CD4-positive, alpha-beta T cell (primary cell): ENCODE measurements at regions not wholly inside any gene's neighbourhood (a gene's known extent, or its start where the extent isn't known, plus 50 kb on each side); places are given as distances from the start of the nearest gene placed in this dataset.

ENCODE experiments used
- ATAC-seq: fragments of 200-7000 bp; cut with Tn5 transposase; one replicate; pipeline ENCODE4 v1.10.0; 2022; ENCODE audit warnings: mild to moderate bottlenecking; ENCODE audit not compliant: poor library complexity
- CTCF ChIA-PET: fragments of 350-600 bp; sonication (Branson Sonifier 250); formaldehyde crosslinking; loops from one replicate; lab custom pipeline; 2021; ENCODE audit warnings: antibody characterized with exemption, inconsistent platforms; lab: Charles Lee
- POLR2A ChIA-PET: fragments of 350-600 bp; sonication (Branson Sonifier 250); formaldehyde crosslinking; loops from one replicate; lab custom pipeline; 2021; ENCODE audit warnings: antibody characterized with exemption, inconsistent platforms; lab: Charles Lee
- DNase-seq, 14 experiments: peaks; one replicate each; pipeline ENCODE4 v3.0.0-alpha.2; 2013 to 2020; ENCODE audit warnings: mixed read lengths in 2 of 14
- H3K27ac ChIP-seq, 2 donors: one replicate each; pipeline versions ENCODE4 v1.5.1 to v1.7.0; 2013; ENCODE audit warnings: low read length in 2 of 2, low read depth in 1 of 2, mild to moderate bottlenecking in 1 of 2
- H3K27me3 ChIP-seq, 2 experiments: 1 replicate in 1 of 2; 2 replicates in 1 of 2; pipeline versions ENCODE4 v1.6.1 to v1.7.0; 2013; ENCODE audit warnings: low read length in 2 of 2, control low read depth in 1 of 2, mild to moderate bottlenecking in 1 of 2, moderate library complexity in 1 of 2; ENCODE audit not compliant: insufficient read depth in 2 of 2, control insufficient read depth in 1 of 2
- H3K36me3 ChIP-seq: one replicate; pipeline ENCODE4 v1.6.1; 2013; ENCODE audit warnings: low read length, control low read depth; ENCODE audit not compliant: insufficient read depth
- H3K4me1 ChIP-seq: one replicate; pipeline ENCODE4 v1.6.1; 2013; ENCODE audit warnings: low read length, control low read depth; ENCODE audit not compliant: insufficient read depth
- H3K4me3 ChIP-seq: one replicate; pipeline ENCODE4 v1.5.1; 2013; ENCODE audit warnings: mild to moderate bottlenecking, low read length, moderate library complexity
- H3K9me3 ChIP-seq, 2 experiments: 1 replicate in 1 of 2; 2 replicates in 1 of 2; pipeline versions ENCODE4 v1.6.1 to v1.7.0; 2013; ENCODE audit warnings: low read length in 2 of 2, mild to moderate bottlenecking in 2 of 2, control low read depth in 1 of 2, moderate library complexity in 1 of 2; ENCODE audit not compliant: control insufficient read depth in 1 of 2, insufficient read depth in 1 of 2
- H3K27ac Mint-ChIP-seq: one replicate; pipeline ENCODE4 v1.8.0; 2020; ENCODE audit warnings: mixed read lengths
- H3K27me3 Mint-ChIP-seq: one replicate; pipeline ENCODE4 v1.8.0; 2021; ENCODE audit warnings: mixed read lengths
- H3K36me3 Mint-ChIP-seq: one replicate; pipeline ENCODE4 v1.8.0; 2021; ENCODE audit warnings: low read depth, mixed read lengths
- H3K4me1 Mint-ChIP-seq: one replicate; pipeline ENCODE4 v1.8.0; 2021; ENCODE audit warnings: low read depth, mixed read lengths
- H3K4me3 Mint-ChIP-seq: one replicate; pipeline ENCODE4 v1.8.0; 2020; ENCODE audit warnings: mild to moderate bottlenecking, mixed read lengths
- H3K9me3 Mint-ChIP-seq: one replicate; pipeline ENCODE4 v1.8.0; 2020; ENCODE audit warnings: mixed read lengths
- CTCF ChIP-seq: fragments of 200-600 bp; IDR thresholded peaks from one replicate; pipeline ENCODE4 v1.8.0; 2022; ENCODE audit warnings: antibody characterized with exemption, mild to moderate bottlenecking
- intact Hi-C, 2 experiments: fragments of 100-400 bp; cut with DNase I in 1 of 2; cut with micrococcal nuclease in 1 of 2; formaldehyde crosslinking; loops; one replicate each; pipeline versions ENCODE4 v1.15.1 to v1.9.0; 2023 to 2025; cut with DNase I, micrococcal nuclease

- no peaks in the 10 kb centered on the region for H3K36me3 Mint-ChIP-seq
- H3K27me3 ChIP-seq = peaks cover 9 to 12% of the 10 kb centered on the region in 2 experiments
- H3K9me3 ChIP-seq = peaks cover 0 to 1% of the 10 kb centered on the region in 2 experiments
- ChIA-PET POLR2A (no interaction called here), CTCF (no interaction called here)
- no peaks in the 10 kb centered on the region for H3K4me1 Mint-ChIP-seq
- ATAC-seq = no peak
- no peak for DNase-seq
- H3K4me3 Mint-ChIP-seq = no peak overlapping the region
- no peak overlapping the region for H3K27ac ChIP-seq
- no peaks in the 10 kb centered on the region for H3K36me3 ChIP-seq
- no peaks in the 10 kb centered on the region for H3K9me3 Mint-ChIP-seq
- H3K27me3 Mint-ChIP-seq = peaks cover 18% of the 10 kb centered on the region
- TF ChIP-seq CTCF = no peak
- H3K4me3 ChIP-seq = no peak overlapping the region
- H3K27ac Mint-ChIP-seq = no peak overlapping the region
- intact Hi-C loops = no loop called here
- H3K4me1 ChIP-seq = no peaks in the 10 kb centered on the region
Measured at GRCh38 chr9:84146893-84147710, 166.5 kb downstream of the RMI1 start.

GRCh38 chr9:84151236-84151635, 170.6 kb downstream of the RMI1 start:
- Mint-ChIP-seq H3K9me3 (no peaks in the 10 kb centered on the region), H3K36me3 (no peaks in the 10 kb centered on the region), H3K27ac (no peak overlapping the region), H3K27me3 (no peaks in the 10 kb centered on the region), H3K4me3 (no peak overlapping the region), H3K4me1 (no peaks in the 10 kb centered on the region)
- ChIA-PET POLR2A (interaction anchor here (0.7 kb wide), 1 partner anchor 376 kb away, joined by 4 read pairs; no protein-coding TSS in a partner anchor), CTCF (no interaction called here)
- ATAC-seq (no peak), DNase-seq (no peak)
- no peak for TF ChIP-seq CTCF
- Histone ChIP-seq H3K9me3 (no peaks in the 10 kb centered on the region), H3K36me3 (no peaks in the 10 kb centered on the region), H3K4me3 (no peak overlapping the region), H3K27me3 (no peaks in the 10 kb centered on the region), H3K4me1 (no peaks in the 10 kb centered on the region), H3K27ac (no peak overlapping the region)
- intact Hi-C loops = no loop called here

- Mint-ChIP-seq H3K9me3 (no peaks in the 10 kb centered on the region), H3K4me3 (no peak overlapping the region), H3K4me1 (no peaks in the 10 kb centered on the region), H3K27me3 (no peaks in the 10 kb centered on the region), H3K36me3 (no peaks in the 10 kb centered on the region), H3K27ac (no peak overlapping the region)
- no peak overlapping the region for H3K27ac ChIP-seq
- no peak for TF ChIP-seq CTCF
- H3K27me3 ChIP-seq = no peaks in the 10 kb centered on the region
- no peak for ATAC-seq
- H3K36me3 ChIP-seq = no peaks in the 10 kb centered on the region
- H3K4me3 ChIP-seq = no peak overlapping the region
- ChIA-PET POLR2A (interaction anchor here (0.7 kb wide), 1 partner anchor 376 kb away, joined by 4 read pairs; no protein-coding TSS in a partner anchor), CTCF (no interaction called here)
- H3K4me1 ChIP-seq = no peaks in the 10 kb centered on the region
- DNase-seq = no peak
- no peaks in the 10 kb centered on the region for H3K9me3 ChIP-seq
- intact Hi-C loops = no loop called here
Measured at GRCh38 chr9:84151640-84152039, 171.0 kb downstream of the RMI1 start.
